OCI-LY1 (cell line): ENCODE measurements at regions not wholly inside any gene's neighbourhood (a gene's known extent, or its start where the extent isn't known, plus 50 kb on each side); places are given as distances from the start of the nearest gene placed in this dataset.

Source experiments
- CTCF ChIP-seq: fragments of 200-600 bp; sonication (generic), shearing (Covaris generic); IDR thresholded peaks from 2 replicates; pipeline ENCODE4 v1.5.1; 2017; ENCODE audit warnings: mild to moderate bottlenecking, antibody characterized with exemption, low read length, moderate library complexity, mixed read lengths
- EZH2 ChIP-seq: fragments of 200-600 bp; sonication (generic), shearing (Covaris generic); IDR thresholded peaks from 2 replicates; pipeline ENCODE4 v1.8.0; 2017; ENCODE audit warnings: borderline replicate concordance, mixed run types, mild to moderate bottlenecking, antibody characterized with exemption, low read length, moderate library complexity, mixed read lengths

GRCh38 chr2:76193089-76193488, 482.4 kb upstream of the GCFC2 start:
- no peak for TF ChIP-seq CTCF
- no peak for TF ChIP-seq EZH2
